ENCODE measurements at regions not wholly inside any gene's neighbourhood (a gene's known extent, or its start where the extent isn't known, plus 50 kb on each side); places are given as distances from the start of the nearest gene placed in this dataset.

GRCh38 chrX:23201706-23202105 is 132.9 kb upstream of the PTCHD1 start:
- no peak for TF ChIP-seq EP300 (IDR thresholded peaks at IDR 0.05)
- no peak for TF ChIP-seq POLR2AphosphoS5 (IDR thresholded peaks at IDR 0.05)

All from sigmoid colon (tissue), 4 donors.